ENCODE measurements at regions not wholly inside any gene's neighbourhood (a gene's known extent, or its start where the extent isn't known, plus 50 kb on each side); places are given as distances from the start of the nearest gene placed in this dataset.
"Not testable (repeated sequence)": the region's sequence is repeated elsewhere in the genome, so short reads cannot be mapped to it uniquely, and the experiment has no call there.

DNA sequence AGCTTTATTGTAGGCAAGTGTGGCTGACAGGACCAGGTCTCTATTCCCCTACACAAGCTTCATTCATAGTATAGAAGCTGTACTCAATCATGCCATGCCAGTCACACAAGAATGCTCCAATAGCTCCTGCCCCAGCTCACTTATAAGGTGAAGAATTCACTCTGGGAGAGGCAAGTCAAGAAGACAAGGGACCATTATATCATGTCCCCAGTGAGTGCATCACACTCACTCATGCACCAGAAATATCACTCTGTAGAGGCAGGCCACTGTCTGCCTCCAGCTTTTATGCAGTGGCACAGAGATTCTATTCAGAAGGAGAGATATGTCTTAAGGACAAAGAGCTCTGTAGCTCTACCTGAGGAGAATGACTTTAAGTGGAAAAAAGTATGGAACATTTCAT is 263.2 kb downstream of the GJA1 start:
- DNase-seq: no peak

DNA sequence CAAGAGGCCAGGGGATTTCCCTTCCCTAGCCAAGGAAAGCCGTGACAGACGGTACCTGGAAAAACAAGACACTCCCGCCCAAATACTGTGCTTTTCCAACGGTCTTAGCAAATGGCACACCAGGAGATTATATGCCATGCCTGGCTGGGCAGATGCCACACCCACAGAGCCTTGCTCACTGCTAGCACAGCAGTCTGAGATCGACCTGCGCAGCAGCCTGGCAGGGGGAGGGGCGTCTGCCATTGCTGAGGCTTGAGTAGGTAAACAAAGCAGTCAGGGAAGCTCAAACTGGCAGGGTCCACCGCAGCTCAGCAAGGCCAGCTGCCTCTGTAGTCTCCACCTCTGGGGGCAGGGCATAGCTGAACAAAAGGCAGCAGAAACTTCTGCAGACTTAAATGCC is 267.7 kb downstream of the GJA1 start:
- not testable (repeated sequence) for DNase-seq

DNA sequence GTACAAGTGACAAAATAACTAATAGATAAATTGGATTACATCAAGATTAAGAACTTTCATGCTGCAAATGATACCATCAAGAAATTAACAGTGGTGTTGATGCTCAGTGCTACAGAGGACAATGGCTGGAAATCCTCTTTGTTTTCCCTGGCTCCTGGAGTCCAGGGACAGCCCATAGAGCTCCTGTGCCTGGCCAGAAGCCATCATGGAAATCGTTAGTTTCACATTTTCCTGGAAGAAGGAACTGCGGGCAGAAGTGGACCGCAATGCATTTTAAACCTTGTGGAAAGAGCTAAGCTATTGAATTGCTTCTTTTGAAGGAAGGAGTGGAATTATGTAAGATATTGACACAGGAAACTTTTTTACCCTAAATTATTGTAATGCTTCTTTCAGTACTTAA is 276.0 kb downstream of the GJA1 start:
- no peak for DNase-seq

DNA sequence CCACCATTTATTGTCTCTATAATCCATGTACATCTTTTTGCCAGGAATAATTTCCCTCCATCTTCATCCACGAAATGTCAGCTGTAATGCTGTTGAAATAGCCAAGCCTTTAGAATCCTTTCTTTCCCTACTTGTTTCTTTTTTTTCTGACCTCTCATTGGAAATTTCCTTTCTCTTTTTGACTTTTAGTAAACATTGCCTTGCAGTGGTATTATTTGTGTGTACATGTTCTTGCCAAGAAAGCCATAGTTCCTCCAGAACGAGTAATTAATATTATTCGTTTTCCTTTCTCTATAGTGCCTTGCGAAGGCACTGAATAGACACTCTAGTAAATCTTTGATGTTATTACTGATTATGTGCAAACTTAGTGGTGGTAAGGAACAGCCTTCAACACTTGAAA is 282.2 kb downstream of the GJA1 start:
- DNase-seq: no peak

DNA sequence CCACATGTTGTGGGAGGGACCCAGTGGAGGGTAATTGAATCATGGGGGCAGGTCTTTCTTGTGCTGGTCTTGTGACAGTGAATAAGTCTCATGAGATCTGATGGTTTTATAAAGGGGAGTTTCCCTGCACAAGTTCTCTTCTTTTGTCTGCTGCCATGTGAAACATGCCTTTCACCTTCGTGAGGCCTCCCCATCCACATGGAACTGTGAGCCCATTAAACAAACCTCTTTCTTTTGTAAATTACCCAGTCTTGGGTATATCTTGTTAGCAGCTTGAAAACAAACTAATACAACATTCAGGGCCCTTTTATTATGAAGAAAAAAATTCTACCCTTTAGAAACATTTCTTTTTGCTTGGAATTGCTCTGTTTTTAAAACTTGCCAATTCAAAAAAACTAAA is 285.4 kb downstream of the GJA1 start:
- not testable (repeated sequence) for DNase-seq

DNA sequence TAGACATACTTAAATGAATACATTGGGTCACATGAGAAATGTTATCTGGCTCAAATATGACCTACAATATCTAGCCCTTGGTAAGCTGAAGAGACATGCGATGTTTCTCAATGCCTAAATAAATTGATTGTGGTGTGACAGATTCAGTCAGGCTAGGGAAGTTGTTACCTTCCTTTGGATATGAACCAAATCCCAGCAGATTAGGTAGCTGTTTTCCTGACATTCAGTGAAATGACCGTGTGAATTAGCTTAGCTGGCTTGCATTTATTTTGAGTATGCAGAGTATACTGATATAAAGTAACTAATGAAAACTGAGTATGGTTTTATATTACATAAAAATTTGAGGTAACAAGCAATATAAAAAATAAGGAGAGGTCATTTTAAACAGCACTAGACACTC is 288.2 kb downstream of the GJA1 start:
- DNase-seq: no peak

DNA sequence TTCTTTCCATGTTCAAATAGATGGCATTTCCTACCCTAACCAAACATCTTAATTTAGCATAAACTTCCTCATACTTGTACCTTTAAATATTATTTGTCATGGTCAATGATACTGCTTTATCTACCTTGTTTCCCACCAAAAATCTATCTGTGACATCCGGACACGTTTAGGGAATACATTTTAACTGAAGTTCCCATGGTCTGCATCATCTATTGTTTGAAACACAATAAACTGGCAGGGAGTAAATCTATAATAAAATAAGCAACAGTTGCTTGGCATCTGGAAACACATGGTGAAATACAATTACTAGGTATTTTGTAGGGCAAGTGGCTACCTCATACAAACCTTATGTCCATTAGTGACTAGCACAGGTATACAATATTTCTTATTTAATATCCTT is 289.1 kb downstream of the GJA1 start:
- no peak for DNase-seq

DNA sequence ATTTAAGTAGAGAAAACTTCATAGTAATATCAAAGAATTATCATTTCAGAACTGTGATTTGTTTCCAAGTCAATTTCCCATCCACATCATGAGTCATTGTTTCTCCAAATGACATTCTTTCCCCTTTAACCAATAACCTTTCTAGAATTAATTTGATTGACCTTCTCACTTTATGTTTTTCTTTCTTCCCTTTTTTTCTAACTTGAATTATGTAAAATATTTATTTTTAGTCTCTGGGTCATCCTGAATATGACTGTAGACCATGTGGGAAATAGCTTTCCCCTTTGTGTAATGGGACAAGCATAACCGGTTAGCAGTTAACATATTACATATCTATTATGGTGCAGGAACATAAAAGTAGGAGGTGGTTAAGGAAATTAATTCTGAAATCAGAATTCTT is 291.1 kb downstream of the GJA1 start:
- DNase-seq: no peak

DNA sequence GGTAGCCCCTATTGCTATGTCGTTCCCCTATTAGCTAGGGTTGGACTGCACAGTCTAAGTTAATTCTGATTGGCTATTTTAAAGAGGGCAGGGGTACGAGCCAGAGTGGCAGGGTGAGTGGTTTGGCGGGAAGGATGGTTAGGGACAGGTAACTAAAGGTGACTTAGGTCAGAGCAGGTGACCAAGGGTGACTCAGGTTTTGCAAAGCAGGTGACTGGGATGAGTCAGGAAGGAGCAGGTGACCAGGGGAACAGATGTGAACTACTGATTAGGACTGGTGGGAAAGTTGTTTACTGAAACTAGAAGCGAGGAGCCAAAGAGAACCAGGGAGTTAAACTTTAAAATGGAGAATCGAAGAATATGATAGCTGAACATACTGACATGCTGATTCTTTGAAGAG is 295.2 kb downstream of the GJA1 start:
- DNase-seq: no peak

DNA sequence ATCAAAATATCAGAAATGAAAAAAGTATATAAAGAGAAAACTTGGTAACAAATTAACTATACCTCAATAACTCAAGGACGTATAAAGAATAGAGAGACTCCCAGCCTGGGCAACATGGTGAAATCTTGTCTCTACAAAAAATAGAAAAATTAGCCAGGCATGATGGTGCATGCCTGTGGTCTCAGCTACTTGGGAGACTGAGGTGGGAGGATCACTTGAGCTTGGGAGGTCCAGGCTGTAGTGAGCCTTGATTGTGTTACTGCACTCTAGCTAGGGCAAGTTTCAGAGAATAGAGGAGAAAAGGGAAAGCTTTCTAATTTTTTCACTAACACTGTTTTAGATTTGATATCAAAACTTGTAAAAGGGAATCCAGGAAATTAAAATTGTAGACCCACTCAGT is 295.9 kb downstream of the GJA1 start:
- DNase-seq: no peak

DNA sequence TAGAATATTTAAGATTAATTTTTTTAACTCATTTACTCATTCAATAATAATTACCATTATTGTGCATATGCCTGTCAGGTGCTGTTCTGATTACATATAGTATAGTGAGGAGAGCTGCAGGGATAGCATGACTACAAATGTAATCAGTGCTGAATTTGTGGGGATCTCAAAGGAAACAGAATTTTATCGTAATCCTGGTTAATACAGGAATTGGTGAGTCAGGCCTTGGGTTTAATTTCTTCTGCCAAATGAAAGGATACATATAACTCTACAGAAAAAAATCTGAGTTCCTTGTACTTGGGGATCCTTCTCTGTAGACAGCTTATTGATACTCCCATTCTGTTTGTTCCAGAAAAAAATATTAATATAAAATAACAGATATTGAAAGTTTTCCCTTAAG is 297.2 kb downstream of the GJA1 start:
- DNase-seq: no peak

DNA sequence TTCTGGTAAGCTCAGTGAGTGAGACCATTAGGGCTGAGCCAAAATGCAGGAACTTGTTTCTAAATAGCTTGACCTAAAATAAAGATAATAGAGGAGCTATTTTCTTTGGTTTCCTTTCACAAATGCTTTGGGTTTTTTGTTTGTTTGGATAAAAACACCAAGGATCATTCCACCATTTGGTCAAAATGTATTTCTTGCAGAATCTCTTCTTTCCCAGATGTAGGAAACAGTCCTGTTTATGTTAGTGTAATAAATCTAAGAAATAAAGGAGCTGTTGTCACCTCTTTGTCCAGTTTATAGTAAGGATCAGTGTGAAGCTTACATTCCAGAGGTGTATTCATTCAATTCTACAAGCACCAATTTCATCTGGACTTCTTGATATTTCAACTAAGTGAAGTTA is 297.8 kb downstream of the GJA1 start:
- DNase-seq: no peak

DNA sequence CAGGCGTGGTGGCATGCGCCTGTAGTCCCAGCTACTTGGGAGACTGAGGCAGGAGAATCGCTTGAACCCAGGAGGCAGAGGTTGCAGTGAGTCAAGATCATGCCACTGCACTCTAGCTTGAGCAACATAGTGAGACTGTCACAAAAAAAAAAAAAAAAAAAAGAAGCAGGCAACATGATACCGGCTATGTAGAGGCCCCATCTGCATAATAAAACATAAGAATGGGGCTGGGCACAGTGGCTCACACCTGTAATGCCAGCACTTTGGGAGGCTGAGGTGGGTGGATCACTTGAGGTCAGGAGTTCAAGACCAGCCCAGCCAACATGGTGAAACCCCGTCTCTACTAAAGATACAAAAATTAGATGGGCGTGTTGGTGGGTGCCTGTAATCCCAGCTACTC is 304.7 kb downstream of the GJA1 start:
- not testable (repeated sequence) for DNase-seq

DNA sequence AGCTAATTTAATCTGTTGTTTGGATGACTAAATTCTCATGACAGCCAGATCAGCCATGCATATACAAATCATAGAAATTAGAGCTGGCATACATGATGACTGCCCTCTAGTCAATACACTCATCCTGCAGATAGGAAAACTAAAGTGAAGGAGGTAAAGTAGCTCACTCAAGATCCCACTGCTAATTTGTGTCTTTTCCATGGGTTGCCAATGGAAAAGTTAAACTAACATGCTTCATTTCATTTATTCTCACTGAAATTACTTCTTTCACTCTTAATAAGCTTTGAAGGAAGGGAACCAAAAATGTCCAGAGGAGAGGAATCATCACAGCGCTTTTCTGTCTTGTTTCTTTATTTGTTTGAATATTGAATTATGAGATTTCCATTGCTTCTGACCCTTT is 308.2 kb downstream of the GJA1 start:
- DNase-seq: no peak

DNA sequence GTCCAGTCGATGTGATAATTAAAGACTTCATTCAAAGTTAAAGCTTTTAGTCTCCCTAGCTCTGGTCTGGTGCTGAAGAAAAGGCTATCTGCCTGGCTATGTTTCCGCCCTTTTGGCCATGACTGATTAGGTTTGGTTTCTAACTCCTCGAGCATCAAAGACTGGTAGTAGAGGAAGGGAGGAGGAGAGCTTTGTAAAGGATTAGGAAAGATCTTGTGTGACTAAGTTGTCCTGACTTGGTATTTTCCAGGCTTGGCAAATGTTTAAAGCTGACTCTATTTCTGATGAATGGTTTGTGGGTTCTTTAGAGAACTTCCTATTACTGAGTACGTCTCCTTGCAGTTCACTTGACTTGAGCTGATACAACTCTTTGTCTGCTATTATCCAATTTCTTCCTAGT is 312.9 kb downstream of the GJA1 start:
- DNase-seq: no peak

DNA sequence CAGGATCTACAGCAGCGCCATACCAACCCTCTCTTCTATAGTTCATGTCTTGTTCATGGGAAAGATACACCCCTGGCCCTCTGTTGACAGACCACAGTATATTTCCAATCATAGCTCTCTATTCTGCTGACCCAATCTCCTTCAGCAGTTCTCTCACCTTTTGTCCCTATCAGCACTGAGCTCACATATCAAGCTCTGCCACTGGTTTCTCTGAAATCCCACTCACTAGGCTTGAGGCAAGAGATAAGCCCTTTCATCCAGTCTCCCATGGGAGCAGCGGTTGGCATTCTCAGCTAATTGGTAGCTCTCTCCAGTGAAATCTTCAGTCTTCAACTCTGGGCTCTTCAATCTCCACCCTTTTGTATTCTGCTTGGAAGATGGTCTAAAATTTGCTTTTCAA is 313.4 kb downstream of the GJA1 start:
- DNase-seq: no peak

DNA sequence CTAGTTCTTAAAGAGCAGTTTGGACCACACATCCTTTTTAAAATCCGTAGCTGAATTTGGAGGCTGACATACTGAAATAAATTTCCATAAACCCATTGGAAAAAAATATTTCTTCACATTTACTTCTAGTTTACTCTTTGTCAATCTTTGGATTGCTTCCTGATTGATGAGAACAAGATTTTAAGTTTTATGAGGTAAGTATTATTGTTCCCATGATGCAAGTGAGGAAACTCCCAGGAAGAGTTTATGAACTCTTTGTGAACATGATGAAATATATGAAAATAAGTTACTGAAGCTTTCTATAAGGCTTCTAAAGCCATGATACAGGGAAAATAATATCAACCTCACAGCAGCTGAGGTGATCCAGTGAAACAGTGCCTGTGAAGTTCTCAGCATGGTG is 320.0 kb downstream of the GJA1 start:
- no peak for DNase-seq

DNA sequence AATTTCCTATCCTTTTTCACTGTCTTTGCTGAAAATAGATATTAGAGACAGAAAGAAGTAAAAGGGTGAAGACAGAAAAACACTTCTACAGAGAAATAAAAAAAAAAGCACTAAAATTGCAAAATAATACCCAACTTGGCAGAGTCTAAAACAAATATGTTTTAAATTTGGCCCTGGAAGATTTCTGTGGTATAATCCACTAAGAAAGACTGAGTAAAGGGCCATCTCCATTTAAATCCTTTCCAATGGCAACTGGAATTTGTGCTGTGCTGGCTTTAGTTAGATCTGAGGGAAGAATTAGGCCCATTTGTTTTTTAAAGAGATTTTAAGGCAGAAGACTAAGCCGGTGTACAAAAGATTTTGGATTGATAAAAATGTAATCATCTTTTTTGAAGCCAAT is 321.2 kb downstream of the GJA1 start:
- no peak for DNase-seq

DNA sequence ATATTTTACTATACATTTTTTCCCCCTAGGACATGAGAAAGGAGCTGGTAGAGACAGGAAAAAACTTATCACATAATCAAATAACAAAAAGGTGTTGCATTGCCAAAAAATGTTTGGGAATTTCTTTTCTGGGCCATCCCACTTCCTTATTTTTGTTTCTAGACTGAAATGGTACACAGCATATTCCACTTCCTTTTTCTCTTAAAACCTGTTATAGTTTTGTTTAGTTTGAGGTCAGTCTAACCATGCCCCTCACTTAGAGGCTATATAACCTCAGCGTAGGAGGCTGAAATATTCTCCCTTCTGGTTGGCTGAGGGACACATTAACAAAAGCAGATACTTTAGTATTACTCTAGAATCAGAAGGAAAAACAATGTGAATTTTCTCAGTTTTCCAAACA is 323.9 kb downstream of the GJA1 start:
- DNase-seq: no peak

DNA sequence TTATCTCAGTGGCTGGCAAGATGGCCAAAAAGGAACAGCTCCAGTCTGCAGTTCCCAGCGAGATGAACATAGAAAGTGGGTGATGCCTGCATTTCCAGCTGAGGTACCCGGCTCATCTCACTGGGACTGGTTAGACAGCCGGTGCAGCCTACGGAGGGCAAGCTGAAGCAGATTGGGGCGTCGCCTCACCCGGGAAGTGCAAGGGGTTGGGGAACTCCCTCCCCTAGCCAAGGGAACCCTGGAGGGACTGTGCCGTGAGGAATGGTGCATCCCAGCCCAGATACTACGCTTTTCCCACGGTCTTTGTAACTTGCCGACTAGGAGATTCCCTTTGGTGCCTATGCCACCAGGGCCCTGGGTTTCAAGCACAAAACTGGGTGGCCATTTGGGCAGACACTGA is 324.7 kb downstream of the GJA1 start:
- DNase-seq: no peak

DNA sequence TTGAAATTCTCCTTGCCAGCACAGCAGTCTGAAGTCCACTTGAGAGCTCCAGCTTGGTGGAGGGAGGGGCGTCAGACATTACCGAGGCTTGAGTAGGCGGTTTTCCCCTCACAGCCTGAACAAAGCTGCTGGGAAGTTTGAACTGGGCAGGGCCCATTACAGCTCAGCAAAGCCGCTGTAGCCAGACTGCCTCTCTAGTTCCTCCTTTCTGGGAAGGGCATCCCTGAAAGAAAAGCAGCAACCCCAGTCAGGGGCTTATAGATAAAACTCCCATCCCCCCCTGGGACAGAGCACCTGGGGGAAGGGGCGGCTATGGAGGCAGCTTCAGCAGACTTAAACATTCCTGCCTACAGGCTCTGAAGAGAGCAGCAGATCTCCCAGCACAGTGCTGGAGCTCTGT is 325.3 kb downstream of the GJA1 start:
- DNase-seq: no peak

DNA sequence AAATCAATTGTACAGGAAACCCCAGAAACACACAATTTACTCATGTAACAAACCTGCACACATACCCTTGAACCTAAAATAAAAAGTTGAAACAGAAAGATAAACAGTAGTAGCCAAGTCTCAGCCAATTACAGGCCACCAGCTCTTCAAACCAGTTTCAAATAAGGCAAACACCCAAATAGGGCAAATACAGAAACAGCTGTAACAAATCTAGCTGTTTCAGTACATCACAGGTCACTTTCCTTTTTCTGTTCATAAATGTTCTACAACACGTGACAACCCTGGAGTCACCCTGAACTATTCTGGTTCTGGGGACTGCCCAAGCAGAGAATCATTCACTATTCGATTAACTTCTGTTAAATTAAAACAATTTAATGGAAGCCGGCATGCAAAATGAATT is 329.0 kb downstream of the GJA1 start:
- DNase-seq: no peak

DNA sequence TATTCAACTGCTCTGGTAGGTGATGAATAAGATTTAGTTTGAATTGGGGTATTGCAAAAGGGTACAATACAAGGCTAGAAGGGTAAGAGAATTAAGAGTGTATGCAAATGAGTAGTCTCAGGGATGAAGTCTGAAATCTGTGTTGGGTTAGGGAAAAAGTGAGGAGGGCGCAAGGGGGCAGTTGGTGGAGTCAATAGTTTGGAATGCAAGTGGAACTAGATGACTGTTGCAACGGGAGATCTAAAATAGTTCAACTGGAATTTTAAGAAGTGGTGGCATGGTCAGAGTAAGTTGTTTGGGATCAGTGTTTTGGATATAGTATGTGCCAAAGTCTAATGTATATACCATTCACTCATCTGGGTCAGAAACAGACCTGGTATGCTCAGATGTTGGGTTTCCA is 329.6 kb downstream of the GJA1 start:
- no peak for DNase-seq

DNA sequence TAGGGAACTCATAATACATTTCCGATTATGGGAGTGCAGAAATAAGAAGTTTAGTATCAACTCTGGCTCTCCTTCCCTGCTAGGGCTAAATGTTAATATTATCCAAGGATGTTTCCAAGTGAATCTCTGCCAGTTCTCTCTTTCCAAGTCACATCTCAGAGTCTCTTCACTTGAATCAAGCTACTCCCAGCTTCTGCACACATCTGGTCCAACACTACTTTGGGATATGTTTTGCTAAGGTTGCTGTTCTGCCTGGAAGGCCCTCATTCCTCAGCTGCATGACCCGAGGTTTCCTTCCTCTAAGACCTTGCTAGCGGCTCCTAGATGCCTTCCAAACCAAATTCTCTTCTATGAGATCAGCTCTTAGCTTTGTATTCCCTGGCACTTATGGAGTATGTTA is 331.8 kb downstream of the GJA1 start:
- DNase-seq: no peak

DNA sequence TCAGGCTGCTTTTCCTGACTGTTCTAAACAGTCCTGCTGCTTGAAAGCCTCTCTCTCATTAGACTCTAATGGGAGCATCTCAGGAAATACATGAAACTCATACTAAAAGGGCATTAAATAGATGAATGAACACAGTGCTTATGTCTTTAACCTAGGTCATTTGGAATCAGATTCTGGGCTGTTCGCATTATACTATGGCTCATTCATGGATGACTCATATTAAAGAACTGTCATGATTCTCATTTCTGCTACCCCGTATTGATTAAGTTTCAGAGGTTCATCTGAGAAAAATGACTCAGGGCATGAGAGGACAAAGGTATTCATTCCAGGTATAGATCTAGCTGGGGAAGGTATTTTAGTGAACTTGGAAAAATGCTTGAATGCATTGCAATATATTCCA is 335.5 kb downstream of the GJA1 start:
- peak; percentile 20 for DNase-seq

DNA sequence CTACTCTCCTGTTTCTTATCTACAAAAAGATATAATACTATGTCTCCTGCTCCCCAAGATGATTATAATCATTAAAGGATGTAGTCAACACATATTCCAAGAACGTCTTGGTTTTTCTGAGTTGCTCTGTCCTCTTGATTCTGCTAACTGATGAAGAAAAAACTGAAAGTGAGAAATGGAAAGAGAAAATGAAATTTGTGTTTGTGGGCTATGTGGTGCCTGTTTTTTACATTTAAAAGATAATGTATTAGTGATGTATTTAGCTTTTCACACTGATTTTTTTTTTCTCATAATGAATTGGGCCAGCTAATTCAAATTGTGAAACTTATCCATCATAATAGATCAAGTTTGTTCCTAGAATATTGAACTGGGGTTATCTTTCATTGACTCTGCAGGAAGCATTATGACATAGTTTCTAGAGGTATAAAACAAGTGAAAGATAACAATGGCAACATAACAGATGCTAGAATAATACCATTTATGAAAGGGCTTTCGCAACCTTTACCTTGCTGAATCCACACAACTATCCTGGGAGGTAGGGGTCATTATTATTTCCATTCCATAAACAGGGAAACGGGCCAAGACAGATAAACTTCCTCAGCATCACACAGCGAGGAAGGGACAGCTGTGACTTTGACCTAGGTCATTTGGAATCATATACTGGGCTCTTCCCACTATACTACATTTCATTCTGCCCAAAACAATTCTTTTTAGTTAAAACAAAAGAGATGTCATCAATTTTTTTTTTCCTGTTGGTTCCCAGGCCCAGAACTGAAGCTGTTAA is 336.7 kb downstream of the GJA1 start:
- peak; percentile 11 for DNase-seq

Measured in activated CD4-positive, alpha-beta T cell treated with anti-CD3 and anti-CD28 coated beads, Interleukin-2, Interleukin-6, amounts not matched to agents 100 ng/mL and 50 ng/mL, durations not matched to agents 16 hours and 8 hours (primary cell).